K562 (cell line): ENCODE measurements at regions not wholly inside any gene's neighbourhood (a gene's known extent, or its start where the extent isn't known, plus 50 kb on each side); places are given as distances from the start of the nearest gene placed in this dataset.

ENCODE experiments used
- ATAC-seq: fragments of 200-7000 bp; cut with Tn5 transposase; 3 replicates; pipeline ENCODE4 v1.9.1; 2020; ENCODE audit warnings: moderate library complexity
- BruUV-seq: library from RNA; stranded (reverse); fragments of 400-500 nt; replicated peaks from 2 replicates; lab custom pipeline; 2021; lab: Mats Ljungman, UMichigan
- CTCF ChIA-PET: fragments of 300-600 bp; formaldehyde crosslinking; extraction: SDS; loops from one replicate; lab custom pipeline; 2021; ENCODE audit warnings: low intra/inter-chr PET ratio; lab: Yijun Ruan, JAX
- POLR2A ChIA-PET: fragments of 300-600, 350-650 bp; sonication (Branson Sonifier 250); formaldehyde crosslinking; extraction: SDS; loops from one replicate; lab custom pipeline; 2021; ENCODE audit warnings: antibody characterized with exemption, inconsistent platforms; lab: Yijun Ruan, JAX
- DNase-seq, 4 experiments: peaks; one replicate each; pipeline versions ENCODE4 v3.0.0 to v3.0.0-alpha.2; 2011 to 2018; ENCODE audit warnings: low spot score in 3 of 4, mixed read lengths in 3 of 4; ENCODE audit errors: extremely low read depth in 1 of 4
- FAIRE-seq: peaks from 2 replicates; lab custom pipeline; 2011; peaks lifted over from hg19 to GRCh38; lab: Jason Lieb, UNC
- H2AFZ ChIP-seq: 2 replicates; pipeline ENCODE4 v1.6.0; 2011; ENCODE audit warnings: low read depth, low read length, control low read depth, inconsistent platforms
- H3K27ac ChIP-seq: fragments of 200-600 bp; 3 replicates; pipeline ENCODE4 v1.8.0; 2011; ENCODE audit warnings: low read depth, mild to moderate bottlenecking, control low read depth, inconsistent platforms, low read length, moderate library complexity, mixed read lengths; ENCODE audit errors: extremely low read depth
- H3K27me3 ChIP-seq, 2 experiments: fragments of 300-600 bp in 1 of 2; 2 replicates in 1 of 2; 3 replicates in 1 of 2; pipeline versions ENCODE4 v1.6.0 to v1.8.0; 2011; ENCODE audit warnings: inconsistent platforms in 2 of 2, low read length in 2 of 2, mild to moderate bottlenecking in 1 of 2, mixed read lengths in 1 of 2, moderate library complexity in 1 of 2; ENCODE audit not compliant: control insufficient read depth in 2 of 2, insufficient read depth in 2 of 2
- H3K36me3 ChIP-seq: fragments of 300-600 bp; 3 replicates; pipeline ENCODE4 v1.8.0; 2011; ENCODE audit warnings: mild to moderate bottlenecking, low read length, inconsistent platforms; ENCODE audit not compliant: control insufficient read depth, insufficient read depth
- H3K4me1 ChIP-seq, 2 experiments: fragments of 200-600 bp in 1 of 2; replicated peaks in 1 of 2; 2 replicates in 1 of 2; 3 replicates in 1 of 2; pipeline versions ENCODE4 v1.5.1 to v1.8.0; 2011; ENCODE audit warnings: inconsistent platforms in 2 of 2, low read length in 2 of 2, mild to moderate bottlenecking in 1 of 2, mixed read lengths in 1 of 2, moderate library complexity in 1 of 2; ENCODE audit not compliant: control insufficient read depth in 2 of 2, insufficient read depth in 2 of 2
- H3K4me2 ChIP-seq: 2 replicates; pipeline ENCODE4 v1.6.1; 2011; ENCODE audit warnings: low read length, control low read depth, inconsistent platforms, mixed read lengths; ENCODE audit not compliant: insufficient read depth
- H3K4me3 ChIP-seq: fragments of 200-600 bp; sonication (generic), shearing (Covaris generic); 2 replicates; pipeline ENCODE4 v1.5.1; 2016; ENCODE audit warnings: control low read depth, inconsistent platforms
- H3K79me2 ChIP-seq: fragments of 200-600 bp; 3 replicates; pipeline ENCODE4 v1.8.0; 2011; ENCODE audit warnings: low read length, inconsistent platforms; ENCODE audit not compliant: control insufficient read depth, insufficient read depth
- H3K9ac ChIP-seq, 2 experiments: 2 replicates each; pipeline versions ENCODE4 v1.6.0 to v1.6.1; 2011; ENCODE audit warnings: low read depth in 2 of 2, low read length in 2 of 2, control low read depth in 1 of 2, inconsistent platforms in 1 of 2, mild to moderate bottlenecking in 1 of 2, mixed read lengths in 1 of 2; ENCODE audit not compliant: insufficient read depth in 1 of 2
- H3K9me1 ChIP-seq: one replicate; pipeline ENCODE4 v1.6.0; 2011; ENCODE audit warnings: inconsistent platforms, mild to moderate bottlenecking, low read length, moderate library complexity; ENCODE audit not compliant: control insufficient read depth, insufficient read depth
- H3K9me3 ChIP-seq: replicated peaks from 2 replicates; pipeline ENCODE4 v1.5.1; 2011; ENCODE audit warnings: low read depth, low read length, inconsistent platforms; ENCODE audit not compliant: control insufficient read depth, insufficient read depth
- H4K20me1 ChIP-seq: replicated peaks from 2 replicates; pipeline ENCODE4 v1.6.1; 2011; ENCODE audit warnings: low read length, inconsistent platforms, mixed read lengths; ENCODE audit not compliant: control insufficient read depth, insufficient read depth
- BRCA1 ChIP-seq, 2 experiments: fragments of 450-650 bp in 1 of 2; sonication (generic) in 1 of 2; formaldehyde crosslinking in 1 of 2; IDR thresholded peaks; 2 replicates each; pipeline versions ENCODE4 v1.5.0 to v1.6.1; 2017 to 2020; ENCODE audit warnings: mild to moderate bottlenecking in 1 of 2, missing genetic modification reagents in 1 of 2
- CEBPB ChIP-seq: fragments of 450-650 bp; IDR thresholded peaks from 2 replicates; pipeline ENCODE4 v1.6.1; 2016; ENCODE audit warnings: missing genetic modification characterization, missing compliant biosample characterization
- EP300 ChIP-seq: IDR thresholded peaks from 2 replicates; pipeline ENCODE4 v1.6.1; 2012; ENCODE audit warnings: low read length, improper control_type of control experiment
- HDAC1 ChIP-seq, 2 experiments: fragments of 450-650 bp; IDR thresholded peaks; 2 replicates each; pipeline ENCODE4 v1.6.1; 2016 to 2017; ENCODE audit warnings: inconsistent platforms in 1 of 2, mild to moderate bottlenecking in 1 of 2, moderate library complexity in 1 of 2
- KDM1A ChIP-seq, 2 experiments: fragments of 450-650 bp; IDR thresholded peaks; 2 replicates each; pipeline ENCODE4 v1.6.1; 2016; ENCODE audit warnings: mild to moderate bottlenecking in 2 of 2
- MEIS2 ChIP-seq: fragments of 450-650 bp; IDR thresholded peaks from 2 replicates; pipeline ENCODE4 v1.6.1; 2014; ENCODE audit warnings: mild to moderate bottlenecking; ENCODE audit not compliant: partially characterized antibody
- NFRKB ChIP-seq: fragments of 450-650 bp; IDR thresholded peaks from 2 replicates; pipeline ENCODE4 v1.6.1; 2016; ENCODE audit warnings: low read depth
- NR1H2 ChIP-seq: sonication (generic); formaldehyde crosslinking; IDR thresholded peaks from 2 replicates; pipeline ENCODE4 v1.4.0; 2020; ENCODE audit warnings: mild to moderate bottlenecking, missing genetic modification reagents
- PURB ChIP-seq: sonication (generic); formaldehyde crosslinking; IDR thresholded peaks from 2 replicates; pipeline ENCODE4 v1.9.0; 2021; ENCODE audit warnings: low read depth, mild to moderate bottlenecking, missing genetic modification reagents
- TAF1 ChIP-seq: IDR thresholded peaks from 2 replicates; pipeline ENCODE4 v1.6.1; 2011; ENCODE audit warnings: mild to moderate bottlenecking, low read length, moderate library complexity; ENCODE audit not compliant: insufficient read depth, control insufficient read depth, severe bottlenecking; ENCODE audit errors: extremely low read depth
- TEAD1 ChIP-seq, 2 experiments: fragments of 450-650 bp in 1 of 2; sonication (generic) in 1 of 2; formaldehyde crosslinking; IDR thresholded peaks; 2 replicates each; pipeline versions ENCODE4 v1.4.0 to v1.8.0; 2020 to 2022; ENCODE audit warnings: mild to moderate bottlenecking in 2 of 2, missing genetic modification reagents in 1 of 2
- ZNF644 ChIP-seq: fragments of 200-800 bp; sonication (Bioruptor generic); IDR thresholded peaks from 2 replicates; pipeline ENCODE4 v1.6.1; 2016; ENCODE audit warnings: low read depth, missing genetic modification characterization, missing compliant biosample characterization
- ZNF780A ChIP-seq: fragments of 250-450 bp; sonication (Bioruptor Pico); IDR thresholded peaks from 2 replicates; pipeline ENCODE4 v1.5.0; 2021; ENCODE audit warnings: mild to moderate bottlenecking
- WGBS: fragments of 100-300 bp; shearing (Covaris generic); methylation state at CpG from one replicate; pipeline ENCODE4 v1.1.6; 2016; ENCODE audit warnings: low coverage, mixed read lengths; ENCODE audit not compliant: insufficient coverage; ENCODE audit errors: missing lambda C conversion rate; 5-methylcytosine and 5-hydroxymethylcytosine counted together
- in situ Hi-C: fragments of 300-500 bp; cut with MboI; formaldehyde crosslinking; loops from 4 replicates; pipeline ENCODE4 v1.15.0; 2018; ENCODE audit warnings: inconsistent platforms, mixed read lengths
- intact Hi-C: fragments of 100-400 bp; cut with micrococcal nuclease; formaldehyde crosslinking; loops from 2 replicates; pipeline ENCODE4 v1.14.2; 2022
- TF ChIP-seq, protein P1 (sequence below): fragments of 250-450 bp; sonication (Bioruptor Pico); IDR thresholded peaks from 2 replicates; pipeline ENCODE4 v1.4.0; 2020
- TF ChIP-seq, protein P2 (sequence below): fragments of 450-650 bp; IDR thresholded peaks from 2 replicates; pipeline ENCODE4 v1.6.1; 2018; ENCODE audit warnings: mild to moderate bottlenecking, low read depth; ENCODE audit not compliant: partially characterized antibody
- TF ChIP-seq, protein P3 (sequence below), 2 experiments: fragments of 450-650 bp; IDR thresholded peaks; 2 replicates each; pipeline ENCODE4 v1.6.1; 2016

DNA sequence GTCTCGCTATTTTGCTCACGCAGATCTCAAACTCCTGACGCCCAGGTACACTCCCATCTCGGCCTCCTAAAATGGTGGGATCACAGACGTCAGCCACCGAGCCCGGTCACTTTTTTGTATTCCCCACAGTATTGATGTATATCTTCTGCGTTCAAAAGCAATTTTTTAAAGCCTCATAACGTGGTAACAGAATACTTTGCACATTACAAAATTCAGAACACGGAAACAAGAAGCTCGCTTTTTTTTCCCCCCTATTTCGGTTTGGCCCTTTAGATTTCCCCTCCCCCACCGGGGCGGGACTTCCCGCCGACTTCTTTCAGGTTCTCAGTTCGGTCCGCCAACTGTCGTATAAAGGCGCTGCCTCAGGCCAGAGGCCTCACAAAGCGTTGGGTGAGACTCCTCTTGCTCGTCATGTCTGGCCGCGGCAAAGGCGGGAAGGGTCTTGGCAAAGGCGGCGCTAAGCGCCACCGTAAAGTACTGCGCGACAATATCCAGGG is 88.4 kb downstream of the OR2B2 start (continued):
- TF ChIP-seq TAF1 (peak; percentile 77), TEAD1 (CRISPR knock-in tag; IDR thresholded peaks at IDR 0.05) (peak in 1 of 2 experiments; percentile 66; a peak in 1 of 4 replicates), EP300 (peak; percentile 67)
- TF ChIP-seq, protein P1, sequence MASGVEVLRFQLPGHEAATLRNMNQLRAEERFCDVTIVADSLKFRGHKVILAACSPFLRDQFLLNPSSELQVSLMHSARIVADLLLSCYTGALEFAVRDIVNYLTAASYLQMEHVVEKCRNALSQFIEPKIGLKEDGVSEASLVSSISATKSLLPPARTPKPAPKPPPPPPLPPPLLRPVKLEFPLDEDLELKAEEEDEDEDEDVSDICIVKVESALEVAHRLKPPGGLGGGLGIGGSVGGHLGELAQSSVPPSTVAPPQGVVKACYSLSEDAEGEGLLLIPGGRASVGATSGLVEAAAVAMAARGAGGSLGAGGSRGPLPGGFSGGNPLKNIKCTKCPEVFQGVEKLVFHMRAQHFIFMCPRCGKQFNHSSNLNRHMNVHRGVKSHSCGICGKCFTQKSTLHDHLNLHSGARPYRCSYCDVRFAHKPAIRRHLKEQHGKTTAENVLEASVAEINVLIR (CRISPR knock-in tag): 0 out of 2 replicates have a peak, but pooled peaks have one; percentile 49

DNA sequence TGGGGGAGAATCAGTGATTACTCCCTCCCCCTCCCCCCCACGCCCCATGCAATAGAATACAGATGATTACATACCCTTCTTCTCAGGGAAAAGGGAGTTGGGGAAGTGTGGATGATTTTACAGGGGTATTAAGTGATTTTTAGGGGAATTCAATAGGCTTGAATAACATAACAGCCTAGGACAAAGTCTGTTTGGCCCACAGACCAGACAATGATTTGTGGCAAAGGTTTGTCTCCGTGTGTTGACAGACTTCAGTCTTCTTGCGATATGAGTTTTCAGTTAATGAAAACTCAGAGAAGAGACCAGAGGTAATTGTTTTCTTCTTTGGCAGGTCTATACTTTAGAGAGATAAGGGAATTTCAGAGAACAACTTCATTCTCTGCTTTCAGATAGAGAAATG is 95.3 kb downstream of the OR2B2 start:
- H4K20me1 ChIP-seq: no peaks in the 10 kb centered on the region
- no TSS peak for BruUV-seq
- H3K4me2 ChIP-seq: no peak overlapping the region; the same call in 1 of the 2 replicates
- peak overlapping the region; percentile 28 for H2AFZ ChIP-seq
- H3K27me3 ChIP-seq: no peaks in the 10 kb centered on the region
- no peak overlapping the region for H3K4me3 ChIP-seq
- intact Hi-C loops (no loop called here), in situ Hi-C loops (loop anchor here (25.0 kb wide), 1 partner anchor 1605 kb away; a partner anchor contains a TSS)
- ChIA-PET POLR2A (interaction anchor here (0.6 to 9.2 kb wide), 6 partner anchors 7 to 388 kb away, joined by 3 to 309 read pairs (median 12); a partner anchor contains a TSS), CTCF (no interaction called here)
- ATAC-seq (no peak), DNase-seq (no peak), FAIRE-seq (no peak)
- peak overlapping the region in 1 of 2 experiments; percentile 25; a peak in 1 of 4 replicates for H3K9ac ChIP-seq
- H3K27ac ChIP-seq: peak overlapping the region; percentile 49; the same call in 1 of the 3 replicates
- no peaks in the 10 kb centered on the region for H3K9me1 ChIP-seq
- H3K36me3 ChIP-seq: no peaks in the 10 kb centered on the region
- peaks cover 10 to 20% of the 10 kb centered on the region in 2 experiments; a peak in 4 of 5 replicates for H3K4me1 ChIP-seq
- H3K79me2 ChIP-seq: peaks cover 15% of the 10 kb centered on the region
- 10% methylated on average over 3 of the region's 3 CpGs for WGBS
- peaks cover 4% of the 10 kb centered on the region for H3K9me3 ChIP-seq
- TF ChIP-seq ZNF780A (no peak), MEIS2 (peak; percentile 87), NFRKB (no peak), BRCA1 (IDR thresholded peaks at IDR 0.05) (no peak), BRCA1 (CRISPR knock-in tag; IDR thresholded peaks at IDR 0.05) (no peak), KDM1A (IDR thresholded peaks at IDR 0.05) (0 out of 4 replicates have a peak, but pooled peaks of 1 of the 2 experiments have one; percentile 60), NR1H2 (no peak), PURB (CRISPR knock-in tag) (no peak), HDAC1 (IDR thresholded peaks at IDR 0.05) (peak in 1 of 2 experiments; percentile 10; a peak in 1 of 4 replicates), CEBPB (no peak), ZNF644 (no peak)
- TF ChIP-seq, protein P2, sequence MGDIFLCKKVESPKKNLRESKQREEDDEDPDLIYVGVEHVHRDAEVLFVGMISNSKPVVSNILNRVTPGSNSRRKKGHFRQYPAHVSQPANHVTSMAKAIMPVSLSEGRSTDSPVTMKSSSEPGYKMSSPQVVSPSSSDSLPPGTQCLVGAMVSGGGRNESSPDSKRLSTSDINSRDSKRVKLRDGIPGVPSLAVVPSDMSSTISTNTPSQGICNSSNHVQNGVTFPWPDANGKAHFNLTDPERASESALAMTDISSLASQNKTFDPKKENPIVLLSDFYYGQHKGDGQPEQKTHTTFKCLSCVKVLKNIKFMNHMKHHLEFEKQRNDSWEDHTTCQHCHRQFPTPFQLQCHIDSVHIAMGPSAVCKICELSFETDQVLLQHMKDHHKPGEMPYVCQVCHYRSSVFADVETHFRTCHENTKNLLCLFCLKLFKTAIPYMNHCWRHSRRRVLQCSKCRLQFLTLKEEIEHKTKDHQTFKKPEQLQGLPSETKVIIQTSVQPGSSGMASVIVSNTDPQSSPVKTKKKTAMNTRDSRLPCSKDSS: no peak
- TF ChIP-seq, protein P3, sequence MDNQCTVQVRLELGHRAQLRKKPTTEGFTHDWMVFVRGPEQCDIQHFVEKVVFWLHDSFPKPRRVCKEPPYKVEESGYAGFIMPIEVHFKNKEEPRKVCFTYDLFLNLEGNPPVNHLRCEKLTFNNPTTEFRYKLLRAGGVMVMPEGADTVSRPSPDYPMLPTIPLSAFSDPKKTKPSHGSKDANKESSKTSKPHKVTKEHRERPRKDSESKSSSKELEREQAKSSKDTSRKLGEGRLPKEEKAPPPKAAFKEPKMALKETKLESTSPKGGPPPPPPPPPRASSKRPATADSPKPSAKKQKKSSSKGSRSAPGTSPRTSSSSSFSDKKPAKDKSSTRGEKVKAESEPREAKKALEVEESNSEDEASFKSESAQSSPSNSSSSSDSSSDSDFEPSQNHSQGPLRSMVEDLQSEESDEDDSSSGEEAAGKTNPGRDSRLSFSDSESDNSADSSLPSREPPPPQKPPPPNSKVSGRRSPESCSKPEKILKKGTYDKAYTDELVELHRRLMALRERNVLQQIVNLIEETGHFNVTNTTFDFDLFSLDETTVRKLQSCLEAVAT (IDR thresholded peaks at IDR 0.05): 0 out of 4 replicates have a peak, but pooled peaks of 1 of the 2 experiments have one; percentile 20
